ENCODE measurements at regions not wholly inside any gene's neighbourhood (a gene's known extent, or its start where the extent isn't known, plus 50 kb on each side); places are given as distances from the start of the nearest gene placed in this dataset.
"Not testable (repeated sequence)": the region's sequence is repeated elsewhere in the genome, so short reads cannot be mapped to it uniquely, and the experiment has no call there.

DNA sequence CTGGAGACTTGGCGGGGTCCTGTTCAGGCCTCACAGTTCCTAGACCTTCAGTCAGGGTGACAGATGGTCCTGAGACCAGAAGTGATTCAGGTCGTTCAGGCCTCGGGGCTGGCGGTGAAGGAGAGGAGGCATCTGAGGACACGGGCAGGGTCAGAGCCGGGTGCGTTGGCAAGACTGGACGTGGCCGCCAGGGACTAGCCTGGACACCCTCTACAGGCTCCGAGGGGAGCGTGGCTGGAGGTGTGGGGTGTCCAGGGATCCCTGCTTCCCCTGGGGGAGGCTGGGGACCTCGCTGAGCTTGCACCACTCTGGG, 64.0 kb upstream of the TARDBP start:
- no peaks in the 10 kb centered on the region for H3K36me3 ChIP-seq
- H3K4me3 ChIP-seq: no peak overlapping the region
- peaks cover 7 to 12% of the 10 kb centered on the region in 2 donors for H3K4me1 ChIP-seq
- DNase-seq (no peak), ATAC-seq (no peak)
- H3K9me3 ChIP-seq: peaks cover 0 to 1% (median 0%) of the 10 kb centered on the region in 3 donors
- no peaks in the 10 kb centered on the region for H3K27me3 ChIP-seq
- intact Hi-C loops (cut with DNase I; ENCODE audit: low total_unique reads) (loop anchor here (10.0 kb wide), 1 partner anchor 154 kb away; the partner anchor contains the start of gene CASZ1), in situ Hi-C loops (cut with MboI; ENCODE audit: low sequenced_read_pairs in 4 of 4) (no loop called here)
- TF ChIP-seq POLR2A (IDR thresholded peaks at IDR 0.05) (no peak), CTCF (IDR thresholded peaks at IDR 0.05 in 4 of 5, conservative IDR thresholded peaks at IDR 0.05 in 1 of 5) (no peak)
- H3K27ac ChIP-seq: no peak overlapping the region

- no peak overlapping the region for H3K4me3 ChIP-seq
- no peaks in the 10 kb centered on the region for H3K27me3 ChIP-seq
- no peak for TF ChIP-seq CTCF (IDR thresholded peaks at IDR 0.05 in 4 of 5, conservative IDR thresholded peaks at IDR 0.05 in 1 of 5)
- H3K27ac ChIP-seq: peak overlapping the region in 2 of 4 donors; percentile 38 to 57
- H3K36me3 ChIP-seq: peaks cover 0 to 5% of the 10 kb centered on the region in 2 donors
- in situ Hi-C loops (cut with MboI; ENCODE audit: low sequenced_read_pairs in 4 of 4) (no loop called here), intact Hi-C loops (cut with DNase I; ENCODE audit: low total_unique reads) (loop anchor here (10.0 kb wide), 1 partner anchor 286 kb away; no protein-coding TSS in a partner anchor)
- DNase-seq (no peak), ATAC-seq (no peak)
- H3K4me1 ChIP-seq: no peaks in the 10 kb centered on the region
- H3K9me3 ChIP-seq: peaks cover 0 to 7% (median 0%) of the 10 kb centered on the region in 3 donors
Measured at GRCh38 chr1:10950316-10951172, 61.9 kb upstream of the TARDBP start.

- in situ Hi-C loops (cut with MboI; ENCODE audit: low sequenced_read_pairs in 4 of 4); DNase-seq; ATAC-seq; H3K27me3 ChIP-seq; H3K36me3 ChIP-seq; H3K4me1 ChIP-seq; H3K9me3 ChIP-seq; H3K27ac ChIP-seq; H3K4me3 ChIP-seq: not testable (repeated sequence)
- intact Hi-C loops (cut with DNase I; ENCODE audit: low total_unique reads): loop anchor here (10.0 kb wide), 1 partner anchor 286 kb away; no protein-coding TSS in a partner anchor
Measured at GRCh38 chr1:10951298-10951697, 61.2 kb upstream of the TARDBP start.

DNA sequence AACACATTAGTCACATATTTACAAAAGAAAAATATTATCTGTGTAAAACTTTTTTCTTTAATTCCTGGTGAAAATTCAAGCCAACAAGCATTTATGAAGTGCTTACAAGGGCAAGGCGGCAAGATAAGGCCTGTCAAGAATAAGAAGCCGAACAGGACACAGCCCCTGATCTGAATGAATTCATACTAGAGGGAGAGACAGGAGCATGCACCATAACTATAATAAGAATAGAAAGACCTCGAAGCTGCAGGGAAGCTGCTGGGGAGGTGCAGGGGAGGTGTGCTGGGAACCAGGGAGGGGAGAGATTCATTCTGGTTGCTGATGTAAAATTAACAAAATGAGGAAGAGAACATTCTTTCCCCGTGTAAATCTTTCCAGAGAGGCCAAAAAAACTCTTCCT, 60.5 kb upstream of the TARDBP start:
- Histone ChIP-seq H3K27ac (peak overlapping the region in 1 of 4 donors; percentile 18), H3K27me3 (no peaks in the 10 kb centered on the region), H3K9me3 (peaks cover 0 to 7% (median 0%) of the 10 kb centered on the region in 3 donors), H3K4me3 (no peak overlapping the region), H3K36me3 (peaks cover 0 to 5% of the 10 kb centered on the region in 2 donors), H3K4me1 (peaks cover 4 to 6% of the 10 kb centered on the region in 2 donors)
- in situ Hi-C loops (cut with MboI; ENCODE audit: low sequenced_read_pairs in 4 of 4) (no loop called here), intact Hi-C loops (cut with DNase I; ENCODE audit: low total_unique reads) (loop anchor here (10.0 kb wide), 1 partner anchor 287 kb away; no protein-coding TSS in a partner anchor)
- DNase-seq (no peak), ATAC-seq (no peak)
- no peak for TF ChIP-seq POLR2A (IDR thresholded peaks at IDR 0.05)
- TF ChIP-seq CTCF (IDR thresholded peaks at IDR 0.05 in 4 of 5, conservative IDR thresholded peaks at IDR 0.05 in 1 of 5): no peak

DNA sequence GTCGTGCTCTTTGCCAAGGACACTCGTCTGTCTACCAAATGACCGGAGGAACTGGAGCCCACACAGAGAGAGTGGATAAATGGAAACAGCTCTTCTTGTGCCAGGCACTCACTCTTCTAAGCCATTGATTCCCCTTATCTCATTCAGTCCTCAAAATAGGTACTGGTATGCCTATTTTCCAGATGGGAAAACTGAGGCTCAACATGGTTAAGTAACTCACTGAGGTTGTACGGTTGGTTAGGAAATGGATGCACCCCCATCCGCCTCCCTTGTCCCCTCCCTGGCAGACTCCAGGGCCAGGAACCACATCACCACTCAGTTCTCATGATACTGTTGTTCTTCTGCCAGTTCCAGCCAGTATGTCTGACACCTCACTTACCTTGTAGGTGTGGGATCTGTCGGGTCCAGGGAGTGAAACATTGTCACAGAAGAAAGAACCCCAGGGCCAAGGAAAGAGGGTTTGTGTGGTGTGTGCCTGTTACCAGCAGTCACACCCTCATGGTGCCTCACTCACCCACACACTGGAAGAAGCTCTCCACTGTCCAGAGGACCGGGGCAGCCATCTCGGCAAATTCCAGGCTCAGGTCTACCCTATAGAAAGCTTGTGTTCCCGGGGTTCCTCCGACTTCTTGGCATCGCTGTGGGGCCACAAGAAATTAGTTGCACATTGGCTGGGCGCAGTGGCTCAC, 58.8 kb upstream of the TARDBP start:
- no peak overlapping the region for H3K4me3 ChIP-seq
- TF ChIP-seq POLR2A (IDR thresholded peaks at IDR 0.05): no peak
- TF ChIP-seq CTCF (IDR thresholded peaks at IDR 0.05 in 4 of 5, conservative IDR thresholded peaks at IDR 0.05 in 1 of 5): no peak
- H3K4me1 ChIP-seq: peaks cover 16 to 18% of the 10 kb centered on the region in 2 donors
- in situ Hi-C loops (cut with MboI; ENCODE audit: low sequenced_read_pairs in 4 of 4) (no loop called here), intact Hi-C loops (cut with DNase I; ENCODE audit: low total_unique reads) (loop anchor here (10.0 kb wide), 1 partner anchor 289 kb away; no protein-coding TSS in a partner anchor)
- H3K27me3 ChIP-seq: no peaks in the 10 kb centered on the region
- ATAC-seq (no peak), DNase-seq (no peak)
- peaks cover 0 to 5% of the 10 kb centered on the region in 2 donors for H3K36me3 ChIP-seq
- no peak overlapping the region for H3K27ac ChIP-seq
- H3K9me3 ChIP-seq: peaks cover 0 to 7% (median 0%) of the 10 kb centered on the region in 3 donors

Data from gastrocnemius medialis (tissue), 4 donors.